GM21367 (cell line): ENCODE measurements at regions not wholly inside any gene's neighbourhood (a gene's known extent, or its start where the extent isn't known, plus 50 kb on each side); places are given as distances from the start of the nearest gene placed in this dataset.

ENCODE experiments used
- ATAC-seq: cut with Tn5 transposase; IDR thresholded peaks from one replicate; pipeline ENCODE4 v1.9.1; 2021; ENCODE audit not compliant: unreplicated experiment

- ATAC-seq = no peak
Measured at GRCh38 chr18:47485221-47485797, 233.8 kb upstream of the SKOR2 start.

- ATAC-seq = no peak
Measured at GRCh38 chr18:47484068-47484467, 232.6 kb upstream of the SKOR2 start.

- ATAC-seq = no peak
Measured at GRCh38 chr18:47480166-47480565, 228.7 kb upstream of the SKOR2 start.

- no peak for ATAC-seq
Measured at GRCh38 chr18:47471784-47472183, 220.3 kb upstream of the SKOR2 start.

GRCh38 chr18:47470941-47471340 lies 219.5 kb upstream of the SKOR2 start:
- no peak for ATAC-seq

- no peak for ATAC-seq
Measured at GRCh38 chr18:47469576-47469975, 218.1 kb upstream of the SKOR2 start.

GRCh38 chr18:47461977-47462376 lies 210.5 kb upstream of the SKOR2 start:
- no peak for ATAC-seq

- ATAC-seq = no peak
Measured at GRCh38 chr18:47461406-47461948, 210.0 kb upstream of the SKOR2 start.

GRCh38 chr18:47458483-47458882 lies 207.0 kb upstream of the SKOR2 start:
- ATAC-seq = no peak

GRCh38 chr18:47457614-47458013 lies 206.2 kb upstream of the SKOR2 start:
- no peak for ATAC-seq

GRCh38 chr18:47453038-47453437 lies 201.6 kb upstream of the SKOR2 start:
- no peak for ATAC-seq

- no peak for ATAC-seq
Measured at GRCh38 chr18:47448956-47449355, 197.5 kb upstream of the SKOR2 start.

GRCh38 chr18:47441914-47442313 lies 190.5 kb upstream of the SKOR2 start:
- ATAC-seq = no peak

- no peak for ATAC-seq
Measured at GRCh38 chr18:47438001-47438400, 186.5 kb upstream of the SKOR2 start.

- no peak for ATAC-seq
Measured at GRCh38 chr18:47436871-47437270, 185.4 kb upstream of the SKOR2 start.

- no peak for ATAC-seq
Measured at GRCh38 chr18:47434214-47434746, 182.8 kb upstream of the SKOR2 start.

- no peak for ATAC-seq
Measured at GRCh38 chr18:47427923-47428637, 176.6 kb upstream of the SKOR2 start.

GRCh38 chr18:47427072-47427471 lies 175.6 kb upstream of the SKOR2 start:
- ATAC-seq = no peak

GRCh38 chr18:47425365-47425764 lies 173.9 kb upstream of the SKOR2 start:
- ATAC-seq = no peak

- ATAC-seq = no peak
Measured at GRCh38 chr18:47422524-47422923, 171.1 kb upstream of the SKOR2 start.

- ATAC-seq = no peak
Measured at GRCh38 chr18:47420130-47420529, 168.7 kb upstream of the SKOR2 start.

GRCh38 chr18:47418746-47419145 lies 167.3 kb upstream of the SKOR2 start:
- ATAC-seq = no peak
